HG02973 (cell line): ENCODE measurements at regions not wholly inside any gene's neighbourhood (a gene's known extent, or its start where the extent isn't known, plus 50 kb on each side); places are given as distances from the start of the nearest gene placed in this dataset.

Source experiments
- ATAC-seq: cut with Tn5 transposase; IDR thresholded peaks from one replicate; pipeline ENCODE4 v1.9.1; 2021; ENCODE audit warnings: moderate library complexity; ENCODE audit not compliant: unreplicated experiment

GRCh38 chr20:22333885-22334545, 250.4 kb downstream of the FOXA2 start:
- peak; percentile 79 for ATAC-seq

GRCh38 chr20:22324505-22324904, 259.9 kb downstream of the FOXA2 start:
- ATAC-seq, result no peak

GRCh38 chr20:22322513-22322912, 261.9 kb downstream of the FOXA2 start:
- no peak for ATAC-seq

- ATAC-seq, result no peak
Observed at GRCh38 chr20:22321191-22321590, 263.2 kb downstream of the FOXA2 start.

GRCh38 chr20:22320245-22320915, 264.0 kb downstream of the FOXA2 start:
- ATAC-seq, result no peak

DNA sequence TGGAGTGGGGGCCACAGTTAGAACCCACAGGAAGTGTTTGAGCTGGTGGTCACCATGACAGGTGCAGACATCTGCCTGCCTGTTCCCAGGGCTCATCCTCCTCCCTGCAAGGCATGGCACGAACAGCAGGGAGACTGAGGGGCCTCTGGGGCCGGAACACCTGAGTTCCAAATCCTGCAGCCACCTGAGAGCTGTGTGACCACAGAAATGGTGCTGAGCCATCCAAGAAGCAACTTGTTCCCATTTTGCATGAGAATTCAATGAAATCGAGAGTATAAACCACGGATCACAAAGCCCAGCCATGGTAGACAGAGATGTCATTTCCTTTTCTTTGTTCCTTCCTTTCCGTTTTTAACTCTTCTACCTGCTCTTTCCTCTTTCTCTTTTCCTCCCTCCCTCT, 268.6 kb downstream of the FOXA2 start:
- no peak for ATAC-seq

DNA sequence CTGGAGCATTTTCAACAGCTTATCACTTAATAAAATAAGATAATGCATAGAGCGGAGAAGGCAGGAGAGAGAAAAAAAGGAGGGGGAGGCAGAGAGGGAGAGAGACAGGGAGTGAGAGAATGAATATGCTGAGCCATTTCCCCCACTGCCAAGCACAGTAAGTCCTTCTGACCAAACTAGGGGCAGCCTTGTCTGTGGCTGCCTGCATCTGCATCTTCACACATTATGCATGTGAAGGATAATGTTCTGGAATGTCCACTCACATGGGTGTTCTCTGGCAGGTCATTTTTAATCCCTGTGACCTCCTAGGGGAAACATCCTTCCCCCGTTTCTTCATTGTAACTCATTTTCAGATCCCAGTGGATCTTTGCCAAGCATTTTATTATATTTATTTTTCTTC, 269.3 kb downstream of the FOXA2 start:
- no peak for ATAC-seq

DNA sequence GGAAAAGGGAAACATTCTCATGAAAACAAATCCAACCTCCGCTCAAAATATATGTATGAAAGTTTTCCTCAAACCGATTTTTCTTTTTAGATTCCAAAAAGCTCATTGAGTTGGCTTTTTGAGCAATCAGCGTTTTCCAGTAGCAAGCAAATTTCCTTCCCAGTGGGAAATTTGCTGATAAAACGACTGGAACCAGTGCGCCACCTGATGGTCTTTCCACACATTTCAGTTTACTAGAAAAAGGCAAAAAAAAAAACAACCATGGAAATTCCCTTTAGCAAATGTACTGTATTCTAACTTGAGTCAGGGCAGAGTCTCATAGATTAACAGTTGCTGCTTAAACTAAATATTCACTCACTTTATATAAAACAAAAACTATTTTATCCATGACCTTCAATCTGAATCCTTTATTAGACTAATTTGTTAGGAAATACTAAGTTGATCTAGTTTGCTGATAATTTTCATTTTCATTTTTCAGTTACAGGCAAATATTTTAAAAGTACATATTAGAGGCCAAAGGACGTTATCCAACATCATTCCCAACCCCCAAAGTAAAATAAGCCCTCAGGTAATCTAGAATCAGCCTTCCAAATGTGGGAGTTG, 271.5 kb downstream of the FOXA2 start:
- no peak for ATAC-seq

DNA sequence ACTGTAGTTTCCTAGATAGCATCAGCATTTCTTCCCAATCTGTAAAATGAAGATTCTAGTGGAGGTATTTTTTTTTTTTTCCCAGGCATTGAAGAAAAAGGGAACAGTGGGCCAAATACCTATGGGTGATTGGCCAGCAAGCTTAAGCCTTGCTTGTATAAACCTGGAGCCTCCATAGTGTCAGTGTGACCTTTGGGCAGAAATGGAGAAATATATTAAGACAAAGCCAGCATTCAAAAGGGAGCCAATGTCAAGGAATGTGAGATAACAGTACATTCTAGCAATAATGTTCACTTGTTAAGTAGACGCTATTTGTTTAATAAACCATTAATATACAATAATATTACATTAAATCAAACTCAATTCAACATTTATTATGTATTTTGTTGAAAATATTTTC, 275.4 kb downstream of the FOXA2 start:
- ATAC-seq, result no peak

GRCh38 chr20:22307409-22307808, 277.0 kb downstream of the FOXA2 start:
- ATAC-seq, result no peak

DNA sequence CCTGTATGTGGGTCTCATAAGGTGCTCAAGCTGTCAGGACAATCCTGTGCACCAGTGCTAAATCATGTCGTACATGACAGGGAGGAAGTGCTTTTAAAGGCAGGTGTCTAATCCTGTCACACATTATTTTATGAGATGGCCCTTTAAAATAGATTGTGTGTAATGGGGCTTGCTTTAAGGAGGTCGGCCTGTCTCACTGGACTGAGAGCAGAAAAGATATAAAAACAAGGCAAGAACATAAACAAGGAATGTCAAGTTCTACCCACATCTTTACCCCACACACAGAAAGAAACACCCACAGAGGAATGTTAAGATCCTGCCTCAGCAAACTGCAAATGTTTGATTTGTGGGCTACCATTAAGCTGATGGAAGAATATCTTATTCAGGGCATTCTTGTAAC, 279.0 kb downstream of the FOXA2 start:
- no peak for ATAC-seq

- no peak for ATAC-seq
Observed at GRCh38 chr20:22303523-22303922, 280.8 kb downstream of the FOXA2 start.

- ATAC-seq, result no peak
Observed at GRCh38 chr20:22302039-22302438, 282.3 kb downstream of the FOXA2 start.

GRCh38 chr20:22293886-22294285, 290.5 kb downstream of the FOXA2 start:
- ATAC-seq, result no peak

- no peak for ATAC-seq
Observed at GRCh38 chr20:22289442-22289841, 294.9 kb downstream of the FOXA2 start.

- no peak for ATAC-seq
Observed at GRCh38 chr20:22288957-22289356, 295.4 kb downstream of the FOXA2 start.

DNA sequence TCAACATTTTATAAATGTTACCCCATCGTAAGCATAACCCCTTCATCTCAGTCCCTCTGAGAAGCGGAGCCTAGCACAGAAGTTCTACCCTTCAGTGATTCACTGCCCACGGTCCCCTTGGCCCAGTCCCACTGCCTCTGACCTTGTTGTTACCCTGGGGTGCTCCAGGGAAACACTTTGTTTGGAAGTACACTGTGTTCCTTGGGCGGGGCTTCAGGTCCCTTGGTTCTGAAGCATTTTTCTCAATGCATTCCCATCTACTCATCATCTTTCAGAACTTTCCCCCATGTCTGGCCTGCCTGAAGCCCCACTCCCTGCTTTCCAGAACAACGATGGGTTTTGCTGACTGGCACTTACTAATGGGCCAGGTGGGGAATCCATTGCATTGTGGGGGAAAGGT, 296.2 kb downstream of the FOXA2 start:
- ATAC-seq, result no peak

GRCh38 chr20:22285555-22285954, 298.8 kb downstream of the FOXA2 start:
- no peak for ATAC-seq

GRCh38 chr20:22282696-22283095, 301.7 kb downstream of the FOXA2 start:
- ATAC-seq, result no peak

- no peak for ATAC-seq
Observed at GRCh38 chr20:22274330-22274729, 310.0 kb downstream of the FOXA2 start.

GRCh38 chr20:22268675-22269074, 315.7 kb downstream of the FOXA2 start:
- ATAC-seq, result no peak

- ATAC-seq, result no peak
Observed at GRCh38 chr20:22264917-22265316, 319.5 kb downstream of the FOXA2 start.
